Aorta (tissue), 5 donors: ENCODE measurements at regions not wholly inside any gene's neighbourhood (a gene's known extent, or its start where the extent isn't known, plus 50 kb on each side); places are given as distances from the start of the nearest gene placed in this dataset.

Experiments used
- ATAC-seq: fragments of 200-7000 bp; cut with Tn5 transposase; one replicate; pipeline ENCODE4 v1.9.1; 2022; ENCODE audit warnings: moderate library complexity; ENCODE audit not compliant: low FRiP score
- DNase-seq, 2 donors: peaks; one replicate each; pipeline ENCODE4 v3.0.0-alpha.2; 2020
- H3K27ac ChIP-seq, 2 donors: one replicate each; pipeline ENCODE4 v1.5.1; 2013; ENCODE audit warnings: low read length in 2 of 2, mild to moderate bottlenecking in 2 of 2, moderate library complexity in 2 of 2, control low read depth in 1 of 2, inconsistent platforms in 1 of 2, low read depth in 1 of 2
- H3K27me3 ChIP-seq, 2 donors: one replicate each; pipeline ENCODE4 v1.6.1; 2013; ENCODE audit warnings: control low read depth in 1 of 2, low read length in 1 of 2, mild to moderate bottlenecking in 1 of 2, moderate library complexity in 1 of 2; ENCODE audit not compliant: insufficient read depth in 2 of 2, control insufficient read depth in 1 of 2
- H3K36me3 ChIP-seq, 2 donors: one replicate each; pipeline ENCODE4 v1.6.1; 2013; ENCODE audit warnings: control low read depth in 1 of 2, low read length in 1 of 2, mild to moderate bottlenecking in 1 of 2; ENCODE audit not compliant: insufficient read depth in 2 of 2, control insufficient read depth in 1 of 2
- H3K4me1 ChIP-seq, 2 donors: one replicate each; pipeline ENCODE4 v1.6.1; 2013; ENCODE audit warnings: low read length in 2 of 2, control low read depth in 1 of 2, mild to moderate bottlenecking in 1 of 2, moderate library complexity in 1 of 2; ENCODE audit not compliant: insufficient read depth in 2 of 2, control insufficient read depth in 1 of 2
- H3K4me3 ChIP-seq, 2 donors: one replicate each; pipeline ENCODE4 v1.5.1; 2013; ENCODE audit warnings: low read length in 2 of 2, control low read depth in 1 of 2, mild to moderate bottlenecking in 1 of 2
- H3K9me3 ChIP-seq: one replicate; pipeline ENCODE4 v1.6.1; 2013; ENCODE audit warnings: mild to moderate bottlenecking, low read length; ENCODE audit not compliant: control insufficient read depth
- WGBS, 2 donors: extraction: QIAGEN DNeasy Blood & Tissue Kit; methylation state at CpG; one replicate each; pipeline ENCODE4 v1.1.7; 2013; 5-methylcytosine and 5-hydroxymethylcytosine counted together
- intact Hi-C, 2 donors: fragments of 100-400 bp; cut with DNase I; formaldehyde crosslinking; loops; one replicate each; pipeline versions ENCODE4 v1.14.2 to v1.15.0; 2022
- donor health status: healthy with polysubstance abuse.
- donor health status: Bipolar disorder and iron deficiency.
- donor health status: DM: no; HTN: no; CAD: no.
- donor health status: DM: no; HTN: no; CAD: no.
- donor health status: DM: yes; HTN: yes; CAD: no.

DNA sequence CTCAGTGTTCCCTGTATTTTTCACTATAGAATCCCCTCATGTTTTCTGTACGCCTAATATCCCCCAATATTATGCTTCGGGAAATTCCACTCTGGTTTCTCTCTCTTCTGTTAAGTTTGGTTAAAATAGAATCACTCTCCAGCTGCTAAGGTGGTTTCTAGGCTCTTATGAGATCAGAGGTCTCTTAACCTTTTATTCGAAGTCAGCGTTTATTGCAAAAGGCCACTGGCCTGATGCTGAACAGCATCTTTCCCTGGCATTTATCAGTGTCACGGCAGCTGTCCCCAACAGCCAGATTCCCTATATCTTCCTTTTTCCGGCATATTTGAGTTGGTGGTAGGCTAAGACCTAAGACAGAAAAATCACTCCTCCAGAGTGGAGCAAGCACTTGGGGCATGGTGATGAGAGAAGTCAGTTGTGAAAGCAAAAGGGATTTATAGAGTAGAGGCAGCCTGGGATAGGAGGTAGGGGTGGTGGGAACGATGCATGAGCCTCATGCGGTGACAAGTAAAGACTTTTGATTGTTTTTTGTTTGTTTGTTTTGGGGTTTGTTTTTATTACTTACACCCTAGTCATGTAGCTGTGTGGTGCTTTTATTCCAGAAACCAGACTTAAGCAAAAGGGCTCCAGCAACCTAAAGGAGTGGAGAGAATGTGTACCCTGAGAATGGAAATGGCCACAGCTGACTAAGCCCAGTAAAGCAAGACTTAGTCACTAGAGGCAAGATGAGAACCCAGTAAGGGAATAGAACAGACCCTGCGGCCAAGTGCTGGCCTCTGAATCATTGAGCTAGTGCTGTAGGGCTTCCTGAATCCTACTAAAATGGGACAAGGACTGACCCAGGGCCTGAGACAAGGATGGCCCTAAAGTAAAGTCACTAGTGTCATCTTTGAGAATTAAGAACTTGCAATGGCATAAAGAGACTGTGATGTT, 197.6 kb upstream of the PRNP start:
- DNase-seq: peak in 1 of 2 donors; percentile 51
- Histone ChIP-seq H3K27ac (no peak overlapping the region), H3K9me3 (no peaks in the 10 kb centered on the region), H3K4me3 (no peak overlapping the region), H3K36me3 (no peaks in the 10 kb centered on the region), H3K27me3 (no peaks in the 10 kb centered on the region), H3K4me1 (peaks cover 3 to 12% of the 10 kb centered on the region in 2 donors)
- WGBS, 2 donors: 80 to 84% methylated on average over 9 of the region's 9 CpGs
- intact Hi-C loops: no loop called here
- no peak for ATAC-seq

DNA sequence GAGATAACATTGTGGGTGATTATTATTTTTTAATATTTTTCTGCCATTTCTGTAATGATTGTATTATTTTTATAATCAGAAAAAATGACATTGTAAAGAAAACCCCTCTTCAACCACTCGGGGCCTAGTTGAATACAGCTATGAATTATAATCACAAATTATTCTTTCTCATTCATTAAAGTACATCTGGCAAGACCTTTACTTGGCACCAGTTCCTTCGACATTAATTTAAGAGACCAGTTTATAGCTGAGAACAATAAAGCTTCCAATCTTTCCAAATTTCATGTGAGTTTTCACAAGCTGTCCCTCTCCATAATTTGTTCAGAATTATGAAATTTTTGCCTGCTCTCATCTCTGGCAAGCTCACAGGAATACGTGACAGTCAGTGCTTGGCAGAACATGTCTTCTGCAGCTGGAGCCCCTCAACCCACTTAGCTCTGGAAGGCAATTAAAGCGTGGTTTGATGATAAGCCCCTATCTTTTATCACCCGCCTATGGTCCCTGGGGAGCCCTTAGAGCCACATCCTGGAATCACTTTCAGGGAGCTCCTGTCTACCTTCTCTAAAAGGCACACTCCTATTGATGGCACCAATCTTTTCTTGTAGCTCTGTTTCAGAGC, 201.8 kb upstream of the PRNP start:
- no peak for DNase-seq
- Histone ChIP-seq H3K9me3 (no peaks in the 10 kb centered on the region), H3K4me3 (no peak overlapping the region), H3K27me3 (no peaks in the 10 kb centered on the region), H3K4me1 (peaks cover 3 to 7% of the 10 kb centered on the region in 2 donors), H3K27ac (no peak overlapping the region), H3K36me3 (no peaks in the 10 kb centered on the region)
- WGBS, 2 donors: 73 to 78% methylated on average over 5 of the region's 5 CpGs
- no peak for ATAC-seq
- intact Hi-C loops: no loop called here

DNA sequence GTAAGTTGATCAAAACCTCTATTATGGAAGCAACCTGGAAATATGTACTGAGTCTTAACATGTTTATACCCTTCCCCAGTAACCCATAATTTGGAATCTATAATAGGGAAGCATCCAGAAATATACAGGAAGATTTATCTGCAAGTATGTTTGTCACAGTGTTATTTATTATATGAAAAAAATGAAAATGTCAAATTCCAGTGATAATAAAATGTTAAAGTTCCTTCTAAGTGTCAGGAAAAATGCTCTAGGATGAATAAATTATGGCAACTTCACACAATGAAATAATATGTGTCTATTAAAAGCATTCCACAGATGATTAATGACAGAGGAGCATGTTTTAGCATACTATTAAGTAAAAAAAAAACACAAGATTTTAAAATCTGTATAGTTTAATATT, 202.3 kb upstream of the PRNP start:
- ATAC-seq: no peak
- intact Hi-C loops: no loop called here

DNA sequence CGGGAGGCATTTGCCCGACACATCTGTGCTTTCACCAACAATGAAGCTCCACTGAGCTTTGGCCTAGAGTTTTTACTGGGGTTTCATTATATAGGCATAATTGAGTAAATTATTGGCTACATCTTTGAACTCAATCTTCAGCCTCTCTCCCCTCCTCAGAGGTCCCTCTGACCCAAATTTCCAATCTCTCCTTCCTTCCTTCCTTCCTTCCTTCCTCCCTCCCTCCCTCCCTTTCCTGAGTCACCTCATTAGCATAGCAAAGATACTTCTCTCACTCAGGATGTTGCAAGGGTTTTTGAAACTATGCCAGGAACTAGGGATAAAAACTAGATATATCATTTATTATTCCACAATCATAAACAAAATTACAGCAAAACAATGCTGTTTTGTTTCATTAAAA, 202.8 kb upstream of the PRNP start:
- H3K27ac ChIP-seq: no peak overlapping the region
- ATAC-seq: no peak
- H3K4me1 ChIP-seq: peaks cover under 1 to 2% of the 10 kb centered on the region in 2 donors
- no peaks in the 10 kb centered on the region for H3K36me3 ChIP-seq
- WGBS, 2 donors: 96 to 98% methylated on average over 2 of the region's 2 CpGs
- H3K4me3 ChIP-seq: no peak overlapping the region
- DNase-seq: no peak
- intact Hi-C loops: no loop called here
- no peaks in the 10 kb centered on the region for H3K9me3 ChIP-seq
- H3K27me3 ChIP-seq: no peaks in the 10 kb centered on the region

More for the DNA sequence above, 202.3 kb upstream of the PRNP start:
- Histone ChIP-seq H3K36me3 (no peaks in the 10 kb centered on the region), H3K27me3 (no peaks in the 10 kb centered on the region), H3K4me1 (peaks cover 3 to 4% of the 10 kb centered on the region in 2 donors), H3K4me3 (no peak overlapping the region), H3K9me3 (no peaks in the 10 kb centered on the region), H3K27ac (no peak overlapping the region)
- DNase-seq: no peak

DNA sequence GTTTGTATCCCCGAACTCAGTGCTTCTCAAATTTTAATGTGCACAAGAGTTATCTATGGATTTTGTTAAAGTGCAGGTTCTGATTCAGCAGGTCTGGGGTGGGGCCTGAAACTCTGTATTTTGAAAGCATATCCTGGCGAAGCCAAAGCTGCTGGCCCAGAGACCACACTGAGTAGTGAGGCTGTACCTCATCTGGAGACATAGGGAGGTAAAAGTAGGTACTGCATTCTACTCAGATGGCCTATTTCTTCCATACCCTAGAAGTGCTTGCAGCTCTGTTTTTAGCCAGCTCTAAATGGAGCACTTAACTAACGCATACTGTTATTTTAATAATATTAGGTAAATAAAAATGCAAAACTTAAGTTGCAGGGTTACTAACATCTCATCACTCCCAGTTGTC, 206.2 kb upstream of the PRNP start:
- DNase-seq (no peak), ATAC-seq (no peak)
- Histone ChIP-seq H3K4me3 (no peak overlapping the region), H3K9me3 (no peaks in the 10 kb centered on the region), H3K4me1 (peaks cover 0 to 2% of the 10 kb centered on the region in 2 donors), H3K27ac (no peak overlapping the region), H3K27me3 (no peaks in the 10 kb centered on the region), H3K36me3 (no peaks in the 10 kb centered on the region)
- 60 to 70% methylated on average over 3 of the region's 3 CpGs for WGBS, 2 donors
- intact Hi-C loops: no loop called here

DNA sequence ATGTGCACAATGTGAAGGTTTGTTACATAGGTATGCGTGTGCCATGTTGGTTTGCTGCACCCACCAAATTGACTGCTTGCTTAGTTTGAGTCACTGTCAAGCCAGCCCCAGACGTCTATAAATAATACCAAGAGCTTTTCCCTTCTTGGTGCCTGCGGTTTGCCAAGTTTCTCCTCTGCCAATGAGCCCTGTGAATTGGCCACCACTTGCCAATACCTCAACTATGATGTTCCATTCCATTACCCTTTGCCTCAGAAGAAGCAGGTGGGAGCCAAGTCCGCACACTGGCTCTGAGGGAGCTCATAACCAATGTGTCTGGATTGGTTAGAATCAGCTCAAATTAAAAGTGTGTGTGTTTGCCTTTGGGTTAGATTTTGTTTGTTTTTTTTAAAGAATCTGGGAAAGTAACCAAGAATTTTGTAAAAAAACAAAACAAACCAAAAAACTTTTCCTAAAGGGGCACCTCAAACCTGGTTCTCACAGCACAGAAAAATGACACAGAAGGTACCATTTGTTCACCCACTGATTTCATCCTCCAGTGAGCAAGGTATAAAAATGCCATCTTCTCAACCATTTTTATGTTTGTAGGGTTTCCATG, 209.3 kb upstream of the PRNP start:
- DNase-seq: peak in 1 of 2 donors; percentile 66
- H3K4me3 ChIP-seq: no peak overlapping the region
- no peaks in the 10 kb centered on the region for H3K36me3 ChIP-seq
- peak overlapping the region in 1 of 2 donors; percentile 56 for H3K27ac ChIP-seq
- ATAC-seq: peak; percentile 56
- intact Hi-C loops: no loop called here
- WGBS, 2 donors: 4% methylated on average over 4 of the region's 4 CpGs
- peaks cover 0 to 2% of the 10 kb centered on the region in 2 donors for H3K4me1 ChIP-seq
- H3K9me3 ChIP-seq: no peaks in the 10 kb centered on the region
- H3K27me3 ChIP-seq: no peaks in the 10 kb centered on the region

DNA sequence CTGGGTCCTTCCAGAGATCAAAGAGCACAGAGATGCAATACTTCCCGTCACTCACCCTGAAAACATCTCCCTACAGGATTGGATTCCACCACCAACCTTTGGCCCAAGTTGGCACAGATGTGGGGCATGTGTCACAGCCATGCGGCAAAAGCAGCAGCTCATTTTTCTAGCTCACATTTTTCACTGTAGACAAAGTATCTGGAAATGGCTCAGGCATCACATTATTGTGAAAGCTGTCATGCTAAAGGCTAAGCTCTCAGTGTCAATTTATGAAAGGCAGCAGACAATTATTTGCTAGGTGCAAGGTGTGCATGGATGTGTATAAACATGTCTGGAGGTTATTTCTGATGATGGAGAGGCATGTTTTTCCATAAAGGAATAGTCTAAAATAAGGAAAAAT, 213.3 kb upstream of the PRNP start:
- WGBS, 2 donors: 4 to 13% methylated on average over 2 of the region's 2 CpGs

DNA sequence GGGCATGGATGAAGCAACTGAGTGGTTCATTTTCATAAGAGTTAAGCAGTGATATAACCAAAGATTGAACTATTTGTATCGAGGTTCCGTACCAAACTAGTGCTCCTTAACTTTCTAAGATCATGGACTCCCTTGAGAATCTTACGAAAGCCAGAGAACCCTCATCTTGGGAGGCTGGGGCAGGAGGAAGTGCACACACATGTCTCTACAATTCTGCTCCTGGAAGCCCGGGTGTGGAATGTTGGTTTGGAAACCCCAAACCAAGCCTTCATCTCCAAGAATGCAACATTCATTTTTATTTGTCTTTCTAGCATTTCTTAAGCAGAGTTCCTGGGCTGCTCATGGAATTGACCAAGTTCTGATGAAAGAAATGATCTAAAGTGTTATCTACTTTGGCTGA, 215.0 kb upstream of the PRNP start:
- H3K36me3 ChIP-seq: no peaks in the 10 kb centered on the region
- ATAC-seq (no peak), DNase-seq (no peak)
- intact Hi-C loops: no loop called here
- no peak overlapping the region for H3K27ac ChIP-seq
- H3K27me3 ChIP-seq: no peaks in the 10 kb centered on the region
- H3K9me3 ChIP-seq: no peaks in the 10 kb centered on the region
- WGBS, 2 donors: 77 to 83% methylated on average over 4 of the region's 4 CpGs
- H3K4me3 ChIP-seq: no peak overlapping the region
- H3K4me1 ChIP-seq: peaks cover 0 to 2% of the 10 kb centered on the region in 2 donors

More for the DNA sequence above, 213.3 kb upstream of the PRNP start:
- H3K4me3 ChIP-seq: no peak overlapping the region
- intact Hi-C loops: no loop called here
- peaks cover 0 to 2% of the 10 kb centered on the region in 2 donors for H3K4me1 ChIP-seq
- H3K36me3 ChIP-seq: no peaks in the 10 kb centered on the region
- no peaks in the 10 kb centered on the region for H3K9me3 ChIP-seq
- H3K27ac ChIP-seq: no peak overlapping the region
- DNase-seq (peak; percentile 60 to 78), ATAC-seq (no peak)
- H3K27me3 ChIP-seq: no peaks in the 10 kb centered on the region
